Stomach (tissue), 8 donors: ENCODE measurements at regions not wholly inside any gene's neighbourhood (a gene's known extent, or its start where the extent isn't known, plus 50 kb on each side); places are given as distances from the start of the nearest gene placed in this dataset.

Experiments used
- DNase-seq, 2 donors: peaks; one replicate each; pipeline versions ENCODE4 v3.0.0 to v3.0.0-alpha.2; 2013 to 2019
- H3K27ac ChIP-seq, 5 donors: fragments of 200-600 bp in 4 of 5; sonication (generic) in 4 of 5; one replicate each; pipeline ENCODE4 v1.5.1; 2013 to 2019; ENCODE audit warnings: mild to moderate bottlenecking in 1 of 5, moderate library complexity in 1 of 5
- H3K27me3 ChIP-seq, 3 donors: fragments of 200-600 bp; sonication (generic); one replicate each; pipeline ENCODE4 v1.5.1; 2017 to 2019; ENCODE audit warnings: mixed run types in 1 of 3
- H3K36me3 ChIP-seq, 4 donors: fragments of 200-600 bp; sonication (generic); 1 replicate in 3 of 4; 2 replicates in 1 of 4; pipeline ENCODE4 v1.5.1; 2016 to 2019
- H3K4me1 ChIP-seq, 4 donors: fragments of 200-600 bp; sonication (generic); one replicate each; pipeline ENCODE4 v1.5.1; 2016 to 2019
- H3K4me3 ChIP-seq, 4 donors: fragments of 200-600 bp; sonication (generic) in 3 of 4; one replicate each; pipeline ENCODE4 v1.5.1; 2016 to 2019; ENCODE audit warnings: mild to moderate bottlenecking in 1 of 4
- H3K9me3 ChIP-seq, 4 donors: fragments of 200-600 bp; sonication (generic); one replicate each; pipeline ENCODE4 v1.5.1; 2016 to 2019
- EP300 ChIP-seq: sonication (generic); formaldehyde crosslinking; IDR thresholded peaks from one replicate; pipeline ENCODE4 v1.6.1; 2017; ENCODE audit warnings: antibody characterized with exemption
- POLR2A ChIP-seq, 4 donors: fragments of 450-650 bp; IDR thresholded peaks; one replicate each; pipeline ENCODE4 v1.6.1; 2016; ENCODE audit warnings: antibody characterized with exemption in 4 of 4, control low read depth in 2 of 4, mild to moderate bottlenecking in 1 of 4, moderate library complexity in 1 of 4
- POLR2AphosphoS5 ChIP-seq, 3 donors: sonication (generic); formaldehyde crosslinking; IDR thresholded peaks; one replicate each; pipeline ENCODE4 v1.6.1; 2016; ENCODE audit warnings: antibody characterized with exemption in 3 of 3
- WGBS, 5 donors: extraction: QIAGEN DNeasy Blood & Tissue Kit in 3 of 5; methylation state at CpG; one replicate each; pipeline versions ENCODE4 v1.1.5 to v1.1.7; 2013 to 2018; 5-methylcytosine and 5-hydroxymethylcytosine counted together
- intact Hi-C: fragments of 100-400 bp; cut with DNase I; formaldehyde crosslinking; loops from one replicate; pipeline ENCODE4 v1.15.1; 2023; ENCODE audit warnings: low total_unique reads
- TF ChIP-seq, protein P1 (sequence below), 7 experiments: fragments of 450-650 bp in 4 of 7; fragments of 200-600 bp in 3 of 7; sonication (generic) in 3 of 7; IDR thresholded peaks; one replicate each; pipeline ENCODE4 v1.5.1; 2016 to 2019; ENCODE audit warnings: antibody characterized with exemption in 7 of 7, control low read depth in 2 of 7, mild to moderate bottlenecking in 1 of 7
- donor health status: healthy with polysubstance abuse.
- donor health status: Bipolar disorder and iron deficiency.
- donor health status: healthy.

DNA sequence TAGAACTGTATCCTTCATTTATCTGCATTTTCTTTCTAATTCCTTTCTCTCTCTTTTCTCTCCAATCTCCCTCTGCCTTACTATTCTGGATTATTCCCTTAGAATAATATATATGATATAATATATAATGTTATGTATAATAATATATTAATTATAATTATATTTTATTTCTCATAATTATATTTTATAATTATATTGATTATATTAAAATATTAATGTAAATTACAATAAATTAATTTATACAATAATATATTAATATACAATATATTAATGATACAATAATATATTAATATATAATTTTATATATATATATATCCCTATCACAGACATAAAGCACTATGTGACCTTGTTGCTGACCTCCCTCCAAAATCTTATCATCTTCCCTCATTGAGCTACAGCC lies 661.3 kb upstream of the CHORDC1 start:
- no peak overlapping the region for H3K4me3 ChIP-seq
- H3K4me1 ChIP-seq = no peaks in the 10 kb centered on the region
- intact Hi-C loops = no loop called here
- TF ChIP-seq, protein P1, sequence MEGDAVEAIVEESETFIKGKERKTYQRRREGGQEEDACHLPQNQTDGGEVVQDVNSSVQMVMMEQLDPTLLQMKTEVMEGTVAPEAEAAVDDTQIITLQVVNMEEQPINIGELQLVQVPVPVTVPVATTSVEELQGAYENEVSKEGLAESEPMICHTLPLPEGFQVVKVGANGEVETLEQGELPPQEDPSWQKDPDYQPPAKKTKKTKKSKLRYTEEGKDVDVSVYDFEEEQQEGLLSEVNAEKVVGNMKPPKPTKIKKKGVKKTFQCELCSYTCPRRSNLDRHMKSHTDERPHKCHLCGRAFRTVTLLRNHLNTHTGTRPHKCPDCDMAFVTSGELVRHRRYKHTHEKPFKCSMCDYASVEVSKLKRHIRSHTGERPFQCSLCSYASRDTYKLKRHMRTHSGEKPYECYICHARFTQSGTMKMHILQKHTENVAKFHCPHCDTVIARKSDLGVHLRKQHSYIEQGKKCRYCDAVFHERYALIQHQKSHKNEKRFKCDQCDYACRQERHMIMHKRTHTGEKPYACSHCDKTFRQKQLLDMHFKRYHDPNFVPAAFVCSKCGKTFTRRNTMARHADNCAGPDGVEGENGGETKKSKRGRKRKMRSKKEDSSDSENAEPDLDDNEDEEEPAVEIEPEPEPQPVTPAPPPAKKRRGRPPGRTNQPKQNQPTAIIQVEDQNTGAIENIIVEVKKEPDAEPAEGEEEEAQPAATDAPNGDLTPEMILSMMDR (IDR thresholded peaks at IDR 0.05) = no peak
- TF ChIP-seq POLR2A (IDR thresholded peaks at IDR 0.05) (no peak), POLR2AphosphoS5 (IDR thresholded peaks at IDR 0.05) (no peak), EP300 (no peak)
- no peaks in the 10 kb centered on the region for H3K36me3 ChIP-seq
- H3K27ac ChIP-seq = no peak overlapping the region
- H3K27me3 ChIP-seq = no peaks in the 10 kb centered on the region
- no peaks in the 10 kb centered on the region for H3K9me3 ChIP-seq
- no peak for DNase-seq

GRCh38 chr11:90874986-90875385 lies 652.1 kb upstream of the CHORDC1 start:
- intact Hi-C loops = no loop called here

DNA sequence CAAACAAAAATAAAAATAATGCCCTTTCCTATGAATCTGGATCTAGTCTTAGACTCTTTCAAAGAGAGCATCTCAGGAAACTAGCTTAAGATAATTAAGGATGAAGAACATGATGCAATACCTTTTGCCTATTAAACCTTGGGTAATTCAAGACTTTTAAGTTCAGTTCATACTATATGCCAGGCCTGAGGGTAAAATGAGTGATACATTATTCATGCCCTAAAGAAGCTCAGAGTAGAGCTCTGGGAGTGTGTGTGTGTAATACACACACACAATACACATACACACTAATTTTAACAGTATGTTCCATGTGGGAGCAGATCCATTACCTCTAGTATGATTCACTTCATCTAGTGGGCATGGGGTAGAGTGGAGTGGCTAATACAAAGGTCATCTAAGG lies 651.4 kb upstream of the CHORDC1 start:
- DNase-seq = no peak
- Histone ChIP-seq H3K9me3 (no peaks in the 10 kb centered on the region), H3K4me3 (no peak overlapping the region), H3K36me3 (no peaks in the 10 kb centered on the region), H3K4me1 (no peaks in the 10 kb centered on the region), H3K27ac (no peak overlapping the region), H3K27me3 (no peaks in the 10 kb centered on the region)
- intact Hi-C loops = no loop called here
- TF ChIP-seq, protein P1 (IDR thresholded peaks at IDR 0.05) = no peak
- TF ChIP-seq EP300 (no peak), POLR2AphosphoS5 (IDR thresholded peaks at IDR 0.05) (no peak), POLR2A (IDR thresholded peaks at IDR 0.05) (no peak)

More at GRCh38 chr11:90874986-90875385, 652.1 kb upstream of the CHORDC1 start:
- TF ChIP-seq POLR2AphosphoS5 (IDR thresholded peaks at IDR 0.05) (no peak), EP300 (no peak), POLR2A (IDR thresholded peaks at IDR 0.05) (no peak)
- TF ChIP-seq, protein P1 (IDR thresholded peaks at IDR 0.05) = no peak
- no peaks in the 10 kb centered on the region for H3K9me3 ChIP-seq
- H3K4me3 ChIP-seq = no peak overlapping the region
- no peaks in the 10 kb centered on the region for H3K27me3 ChIP-seq
- H3K27ac ChIP-seq = no peak overlapping the region
- no peaks in the 10 kb centered on the region for H3K36me3 ChIP-seq
- WGBS, 5 donors = 53 to 77% (median 67%) methylated on average over 1 of the region's 1 CpG
- no peak for DNase-seq
- no peaks in the 10 kb centered on the region for H3K4me1 ChIP-seq

GRCh38 chr11:90867416-90867815 lies 644.6 kb upstream of the CHORDC1 start:
- no peaks in the 10 kb centered on the region for H3K9me3 ChIP-seq
- intact Hi-C loops = no loop called here
- H3K36me3 ChIP-seq = no peaks in the 10 kb centered on the region
- H3K27ac ChIP-seq = no peak overlapping the region
- H3K4me1 ChIP-seq = no peaks in the 10 kb centered on the region
- TF ChIP-seq, protein P1 (IDR thresholded peaks at IDR 0.05) = no peak
- no peak for TF ChIP-seq POLR2AphosphoS5 (IDR thresholded peaks at IDR 0.05)
- TF ChIP-seq EP300 = no peak
- TF ChIP-seq POLR2A (IDR thresholded peaks at IDR 0.05) = no peak
- no peak overlapping the region for H3K4me3 ChIP-seq
- H3K27me3 ChIP-seq = no peaks in the 10 kb centered on the region
- DNase-seq = no peak

DNA sequence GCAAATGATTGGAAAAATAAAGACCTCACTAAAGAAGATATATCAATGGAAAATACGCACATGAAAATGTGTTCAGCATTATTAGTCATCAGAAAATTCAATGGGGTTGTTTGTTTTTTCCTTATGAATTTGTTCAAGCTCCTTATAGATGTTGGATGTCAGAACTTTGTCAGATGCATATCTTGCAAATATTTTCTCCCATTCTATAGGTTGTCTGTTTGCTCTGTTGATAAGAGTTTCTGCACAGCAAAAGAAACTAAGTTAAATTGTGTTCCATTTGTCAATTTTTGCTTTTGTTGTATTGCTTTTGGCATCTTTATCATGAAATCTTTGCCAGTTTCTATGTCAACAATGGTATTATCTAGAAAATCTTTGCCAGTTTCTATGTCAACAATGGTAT lies 633.9 kb upstream of the CHORDC1 start:
- no peak for DNase-seq
- H3K36me3 ChIP-seq = no peaks in the 10 kb centered on the region
- TF ChIP-seq POLR2A (IDR thresholded peaks at IDR 0.05) = no peak
- no peak for TF ChIP-seq POLR2AphosphoS5 (IDR thresholded peaks at IDR 0.05)
- no peak for TF ChIP-seq EP300
- H3K9me3 ChIP-seq = no peaks in the 10 kb centered on the region
- intact Hi-C loops = no loop called here
- 48 to 77% (median 62%) methylated on average over 1 of the region's 1 CpG for WGBS, 5 donors
- H3K27me3 ChIP-seq = no peaks in the 10 kb centered on the region
- no peak overlapping the region for H3K27ac ChIP-seq
- H3K4me3 ChIP-seq = no peak overlapping the region
- no peaks in the 10 kb centered on the region for H3K4me1 ChIP-seq
